PC-3 (cell line): ENCODE measurements at regions not wholly inside any gene's neighbourhood (a gene's known extent, or its start where the extent isn't known, plus 50 kb on each side); places are given as distances from the start of the nearest gene placed in this dataset.

Experiments
- ATAC-seq: fragments of 200-7000 bp; cut with Tn5 transposase; 2 replicates; pipeline ENCODE4 v1.9.1; 2020; ENCODE audit warnings: mild to moderate bottlenecking, moderate library complexity
- BruUV-seq: library from RNA; stranded (reverse); fragments of 400-500 nt; replicated peaks from 2 replicates; lab custom pipeline; 2021; lab: Mats Ljungman, UMichigan
- CTCF ChIA-PET: fragments of 300-600 bp; sonication (Branson Sonifier 250); formaldehyde crosslinking; loops from one replicate; lab custom pipeline; 2022; ENCODE audit warnings: antibody characterized with exemption; lab: Charles Lee
- POLR2A ChIA-PET: fragments of 300-600 bp; sonication (Branson Sonifier 250); formaldehyde crosslinking; loops from one replicate; lab custom pipeline; 2022; ENCODE audit warnings: antibody characterized with exemption; ENCODE audit not compliant: unreplicated experiment; lab: Charles Lee
- DNase-seq: peaks from one replicate; pipeline ENCODE4 v3.0.0-alpha.2; 2015
- H2AFZ ChIP-seq: fragments of 300-600 bp; sonication (generic); 2 replicates; pipeline ENCODE4 v1.6.0; 2016; ENCODE audit warnings: antibody characterized with exemption, low read length
- H3F3A ChIP-seq: fragments of 300-600 bp; sonication (generic); one replicate; pipeline ENCODE4 v1.6.0; 2017; ENCODE audit warnings: antibody characterized with exemption, low read length, control low read depth, mild to moderate bottlenecking; ENCODE audit not compliant: unreplicated experiment
- H3K27ac ChIP-seq: fragments of 300-600 bp; sonication (generic); 2 replicates; pipeline ENCODE4 v1.5.1; 2016; ENCODE audit warnings: mild to moderate bottlenecking, low read length
- H3K27me3 ChIP-seq: fragments of 300-600 bp; sonication (generic); 2 replicates; pipeline ENCODE4 v1.6.1; 2016; ENCODE audit warnings: low read length, mixed read lengths
- H3K36me3 ChIP-seq: fragments of 300-600 bp; sonication (generic); 2 replicates; pipeline ENCODE4 v1.6.1; 2016; ENCODE audit warnings: low read depth, mixed run types, low read length, mixed read lengths
- H3K4me1 ChIP-seq: fragments of 300-600 bp; sonication (generic); 2 replicates; pipeline ENCODE4 v1.5.1; 2016; ENCODE audit warnings: low read length; ENCODE audit not compliant: insufficient read depth
- H3K4me2 ChIP-seq: fragments of 300-600 bp; sonication (generic); 2 replicates; pipeline ENCODE4 v1.6.0; 2016; ENCODE audit warnings: low read length
- H3K4me3 ChIP-seq: fragments of 300-600 bp; sonication (generic); 2 replicates; pipeline ENCODE4 v1.5.1; 2016; ENCODE audit warnings: mild to moderate bottlenecking, low read length, mixed read lengths
- H3K79me2 ChIP-seq: fragments of 300-600 bp; sonication (generic); 2 replicates; pipeline ENCODE4 v1.6.1; 2017; ENCODE audit warnings: low read length, mixed read lengths
- H3K9ac ChIP-seq: fragments of 300-600 bp; sonication (generic); 2 replicates; pipeline ENCODE4 v1.6.0; 2016; ENCODE audit warnings: mild to moderate bottlenecking, low read length
- H3K9me2 ChIP-seq: fragments of 300-600 bp; sonication (generic); replicated peaks from 2 replicates; pipeline ENCODE4 v1.6.1; 2016; ENCODE audit warnings: mixed run types, low read length, mixed read lengths
- H3K9me3 ChIP-seq: fragments of 300-600 bp; sonication (generic); 2 replicates; pipeline ENCODE4 v1.6.1; 2016; ENCODE audit warnings: low read length, mixed read lengths
- H4K20me1 ChIP-seq: fragments of 300-600 bp; sonication (generic); 2 replicates; pipeline ENCODE4 v1.6.1; 2016; ENCODE audit warnings: low read length, mixed read lengths
- CTCF ChIP-seq: fragments of 300-600 bp; sonication (generic); conservative IDR thresholded peaks from 2 replicates; pipeline ENCODE4 v1.5.1; 2017; ENCODE audit warnings: antibody characterized with exemption, low read depth, mild to moderate bottlenecking, low read length
- EZH2 ChIP-seq: fragments of 300-600 bp; sonication (generic); IDR thresholded peaks from one replicate; pipeline ENCODE4 v1.6.1; 2017; ENCODE audit warnings: antibody characterized with exemption, mild to moderate bottlenecking, low read length; ENCODE audit not compliant: unreplicated experiment
- EZH2phosphoT487 ChIP-seq: fragments of 300-600 bp; sonication (generic); IDR thresholded peaks from 2 replicates; pipeline ENCODE4 v1.6.1; 2018; ENCODE audit warnings: mild to moderate bottlenecking, antibody characterized with exemption, low read length, borderline replicate concordance
- intact Hi-C: fragments of 100-400 bp; cut with micrococcal nuclease; formaldehyde crosslinking; loops from 2 replicates; pipeline ENCODE4 v1.9.0; 2023

GRCh38 chr14:96994999-96995398 lies 197.8 kb downstream of the VRK1 start:
- Histone ChIP-seq H3K9me2 (no peaks in the 10 kb centered on the region), H2AFZ (no peak overlapping the region), H3K9me3 (no peaks in the 10 kb centered on the region), H3K4me3 (no peak overlapping the region), H3K36me3 (no peaks in the 10 kb centered on the region), H3F3A (no peaks in the 10 kb centered on the region), H3K27me3 (no peaks in the 10 kb centered on the region), H3K4me2 (no peak overlapping the region), H3K9ac (no peak overlapping the region), H3K27ac (no peak overlapping the region), H3K79me2 (no peaks in the 10 kb centered on the region), H3K4me1 (no peaks in the 10 kb centered on the region), H4K20me1 (no peaks in the 10 kb centered on the region)
- no peak for DNase-seq
- intact Hi-C loops = no loop called here
- CTCF ChIA-PET = no interaction called here
- no peak for TF ChIP-seq EZH2phosphoT487
- TF ChIP-seq EZH2 = no peak
- no peak for TF ChIP-seq CTCF
- POLR2A ChIA-PET = no interaction called here
- no peak for ATAC-seq
- no TSS peak for BruUV-seq

- Histone ChIP-seq H3F3A (no peaks in the 10 kb centered on the region), H3K79me2 (no peaks in the 10 kb centered on the region), H3K4me2 (no peak overlapping the region), H4K20me1 (no peaks in the 10 kb centered on the region), H2AFZ (no peak overlapping the region), H3K4me3 (no peak overlapping the region), H3K4me1 (no peaks in the 10 kb centered on the region), H3K27ac (no peak overlapping the region), H3K9me2 (no peaks in the 10 kb centered on the region), H3K36me3 (no peaks in the 10 kb centered on the region), H3K9me3 (no peaks in the 10 kb centered on the region), H3K27me3 (no peaks in the 10 kb centered on the region), H3K9ac (no peak overlapping the region)
- no peak for DNase-seq
- ATAC-seq = no peak
- BruUV-seq = no TSS peak
- intact Hi-C loops = no loop called here
- TF ChIP-seq CTCF = no peak
- no peak for TF ChIP-seq EZH2phosphoT487
- TF ChIP-seq EZH2 = no peak
- POLR2A ChIA-PET = no interaction called here
- CTCF ChIA-PET = no interaction called here
These were observed 200.1 kb downstream of the VRK1 start for GRCh38 chr14:96997269-96997668.

- intact Hi-C loops = loop anchor here (2.0 kb wide), 1 partner anchor 83 kb away; no protein-coding TSS in a partner anchor
- DNase-seq (no peak), ATAC-seq (no peak)
- Histone ChIP-seq H3K27me3 (no peaks in the 10 kb centered on the region), H3K9me2 (no peaks in the 10 kb centered on the region), H3K27ac (no peak overlapping the region), H3F3A (no peaks in the 10 kb centered on the region), H3K4me1 (no peaks in the 10 kb centered on the region), H2AFZ (no peak overlapping the region), H3K4me3 (no peak overlapping the region), H3K79me2 (no peaks in the 10 kb centered on the region), H3K4me2 (no peak overlapping the region), H4K20me1 (no peaks in the 10 kb centered on the region), H3K36me3 (no peaks in the 10 kb centered on the region), H3K9me3 (no peaks in the 10 kb centered on the region), H3K9ac (no peak overlapping the region)
- ChIA-PET POLR2A (no interaction called here), CTCF (no interaction called here)
- no peak for TF ChIP-seq EZH2phosphoT487
- TF ChIP-seq EZH2 = no peak
- TF ChIP-seq CTCF = no peak
- BruUV-seq = no TSS peak
These were observed 200.8 kb downstream of the VRK1 start for GRCh38 chr14:96997996-96998395.
